Left cardiac atrium (tissue), 4 donors: ENCODE measurements at regions not wholly inside any gene's neighbourhood (a gene's known extent, or its start where the extent isn't known, plus 50 kb on each side); places are given as distances from the start of the nearest gene placed in this dataset.

Experiments used
- ATAC-seq, 2 donors: fragments of 200-7000 bp; cut with Tn5 transposase; one replicate each; pipeline ENCODE4 v1.9.1; 2020; ENCODE audit warnings: mild to moderate bottlenecking in 2 of 2, moderate library complexity in 2 of 2
- DNase-seq: peaks from one replicate; pipeline ENCODE4 v3.0.0-alpha.2; 2020
- intact Hi-C, 2 donors: fragments of 100-400 bp; cut with DNase I; formaldehyde crosslinking; loops; one replicate each; pipeline versions ENCODE4 v1.14.1 to v1.15.1; 2022 to 2023
- donor health status: DM: no; HTN: yes; CAD: no.
- donor health status: DM: no; HTN: yes; CAD: no; lungs with severe emphysema.
- donor health status: DM: yes; HTN: yes; CAD: no.
- donor health status: Dilated cardiomyopathy.

GRCh38 chr2:38509947-38510326 lies 92.8 kb downstream of the HNRNPLL start:
- intact Hi-C loops: loop anchor here in 1 of 2 donors (5.0 kb wide), 1 partner anchor 193 kb away; no protein-coding TSS in a partner anchor
- ATAC-seq: no peak
- DNase-seq: no peak

- intact Hi-C loops: loop anchor here in 1 of 2 donors (5.0 kb wide), 1 partner anchor 192 kb away; no protein-coding TSS in a partner anchor
- DNase-seq: no peak
- ATAC-seq: peak in 1 of 2 donors; percentile 25
Measured at GRCh38 chr2:38509314-38509946, 93.3 kb downstream of the HNRNPLL start.

GRCh38 chr2:38508311-38509039 lies 94.3 kb downstream of the HNRNPLL start:
- peak; percentile 91 for DNase-seq
- ATAC-seq: peak; percentile 50 to 88
- intact Hi-C loops: loop anchor here in 1 of 2 donors (5.0 kb wide), 1 partner anchor 191 kb away; no protein-coding TSS in a partner anchor

- DNase-seq (no peak), ATAC-seq (no peak)
- intact Hi-C loops: loop anchor here in 1 of 2 donors (5.0 kb wide), 1 partner anchor 190 kb away; no protein-coding TSS in a partner anchor
Measured at GRCh38 chr2:38507712-38508111, 95.0 kb downstream of the HNRNPLL start.

- DNase-seq (peak; percentile 71), ATAC-seq (peak; percentile 73 to 97)
- intact Hi-C loops: loop anchor here in 1 of 2 donors (5.0 kb wide), 1 partner anchor 188 kb away; no protein-coding TSS in a partner anchor
Measured at GRCh38 chr2:38505779-38506178, 96.9 kb downstream of the HNRNPLL start.

GRCh38 chr2:38504169-38504568 lies 98.6 kb downstream of the HNRNPLL start:
- intact Hi-C loops: no loop called here
- no peak for DNase-seq
- no peak for ATAC-seq

GRCh38 chr2:38502107-38502506 lies 100.6 kb downstream of the HNRNPLL start:
- no peak for ATAC-seq
- DNase-seq: no peak
- intact Hi-C loops: no loop called here

- ATAC-seq (peak; percentile 36 to 75), DNase-seq (no peak)
- intact Hi-C loops: no loop called here
Measured at GRCh38 chr2:38500283-38500634, 102.5 kb downstream of the HNRNPLL start.

- intact Hi-C loops: no loop called here
- ATAC-seq (peak; percentile 49 to 62), DNase-seq (no peak)
Measured at GRCh38 chr2:38499548-38500282, 103.0 kb downstream of the HNRNPLL start.

- intact Hi-C loops: no loop called here
- no peak for DNase-seq
- peak; percentile 11 to 25 for ATAC-seq
Measured at GRCh38 chr2:38498045-38498481, 104.7 kb downstream of the HNRNPLL start.

GRCh38 chr2:38497670-38498037 lies 105.1 kb downstream of the HNRNPLL start:
- ATAC-seq (no peak), DNase-seq (no peak)
- intact Hi-C loops: no loop called here

GRCh38 chr2:38496927-38497669 lies 105.6 kb downstream of the HNRNPLL start:
- intact Hi-C loops: no loop called here
- ATAC-seq (peak; percentile 31 to 71), DNase-seq (peak; percentile 56)

- DNase-seq: no peak
- no peak for ATAC-seq
- intact Hi-C loops: no loop called here
Measured at GRCh38 chr2:38495880-38496279, 106.8 kb downstream of the HNRNPLL start.

GRCh38 chr2:38494394-38494793 lies 108.3 kb downstream of the HNRNPLL start:
- ATAC-seq (no peak), DNase-seq (no peak)
- intact Hi-C loops: no loop called here

GRCh38 chr2:38492042-38492615 lies 110.6 kb downstream of the HNRNPLL start:
- intact Hi-C loops: no loop called here
- DNase-seq: no peak
- no peak for ATAC-seq

- ATAC-seq (no peak), DNase-seq (no peak)
- intact Hi-C loops: no loop called here
Measured at GRCh38 chr2:38491436-38491835, 111.3 kb downstream of the HNRNPLL start.

GRCh38 chr2:38489846-38490245 lies 112.8 kb upstream of the ATL2 start:
- DNase-seq: no peak
- intact Hi-C loops: no loop called here
- no peak for ATAC-seq

GRCh38 chr2:38487852-38488251 lies 110.8 kb upstream of the ATL2 start:
- intact Hi-C loops: no loop called here
- DNase-seq: no peak
- ATAC-seq: no peak
